Astrocyte (in vitro differentiated cells and primary cell): ENCODE measurements at regions not wholly inside any gene's neighbourhood (a gene's known extent, or its start where the extent isn't known, plus 50 kb on each side); places are given as distances from the start of the nearest gene placed in this dataset.

ENCODE experiments used
- EZH2 ChIP-seq: IDR thresholded peaks from 2 replicates; pipeline ENCODE4 v1.6.1; 2012; ENCODE audit warnings: mild to moderate bottlenecking, low read length, inconsistent platforms; ENCODE audit not compliant: insufficient read depth
- TF ChIP-seq, protein P1 (sequence below): IDR thresholded peaks from 2 replicates; pipeline ENCODE4 v1.5.1; 2011; ENCODE audit warnings: low read depth, mild to moderate bottlenecking, inconsistent platforms, low read length, moderate library complexity; ENCODE audit not compliant: insufficient read depth

DNA sequence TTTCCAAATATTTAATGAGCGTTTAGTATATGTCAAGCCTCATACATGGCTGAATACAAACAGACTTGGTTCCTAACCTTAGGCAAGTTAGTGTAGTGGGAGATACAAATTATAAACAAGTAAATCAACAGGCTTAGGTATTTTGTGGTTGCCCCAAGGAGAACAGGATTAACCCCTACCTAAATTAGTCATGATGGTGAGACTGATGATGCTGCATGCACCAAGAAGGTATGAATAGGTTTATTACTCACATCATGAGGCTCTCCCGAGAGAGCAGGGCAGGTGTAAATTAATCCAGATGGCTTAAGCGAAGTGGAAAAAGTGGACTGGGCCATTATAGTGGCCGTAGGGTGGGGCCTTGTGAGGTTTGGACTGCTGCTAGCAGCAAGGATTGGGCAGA, 118.1 kb upstream of the GCFC2 start:
- TF ChIP-seq, protein P1, sequence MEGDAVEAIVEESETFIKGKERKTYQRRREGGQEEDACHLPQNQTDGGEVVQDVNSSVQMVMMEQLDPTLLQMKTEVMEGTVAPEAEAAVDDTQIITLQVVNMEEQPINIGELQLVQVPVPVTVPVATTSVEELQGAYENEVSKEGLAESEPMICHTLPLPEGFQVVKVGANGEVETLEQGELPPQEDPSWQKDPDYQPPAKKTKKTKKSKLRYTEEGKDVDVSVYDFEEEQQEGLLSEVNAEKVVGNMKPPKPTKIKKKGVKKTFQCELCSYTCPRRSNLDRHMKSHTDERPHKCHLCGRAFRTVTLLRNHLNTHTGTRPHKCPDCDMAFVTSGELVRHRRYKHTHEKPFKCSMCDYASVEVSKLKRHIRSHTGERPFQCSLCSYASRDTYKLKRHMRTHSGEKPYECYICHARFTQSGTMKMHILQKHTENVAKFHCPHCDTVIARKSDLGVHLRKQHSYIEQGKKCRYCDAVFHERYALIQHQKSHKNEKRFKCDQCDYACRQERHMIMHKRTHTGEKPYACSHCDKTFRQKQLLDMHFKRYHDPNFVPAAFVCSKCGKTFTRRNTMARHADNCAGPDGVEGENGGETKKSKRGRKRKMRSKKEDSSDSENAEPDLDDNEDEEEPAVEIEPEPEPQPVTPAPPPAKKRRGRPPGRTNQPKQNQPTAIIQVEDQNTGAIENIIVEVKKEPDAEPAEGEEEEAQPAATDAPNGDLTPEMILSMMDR, result no peak
- TF ChIP-seq EZH2, result no peak
